A673 (cell line): ENCODE measurements at regions not wholly inside any gene's neighbourhood (a gene's known extent, or its start where the extent isn't known, plus 50 kb on each side); places are given as distances from the start of the nearest gene placed in this dataset.

Experiments
- BruUV-seq: library from RNA; stranded (reverse); fragments of 400-500 nt; replicated peaks from 2 replicates; lab custom pipeline; 2021; lab: Mats Ljungman, UMichigan
- CTCF ChIA-PET: fragments of 300-600 bp; sonication (Branson Sonifier 250); formaldehyde crosslinking; loops from one replicate; lab custom pipeline; 2022; ENCODE audit warnings: antibody characterized with exemption; lab: Charles Lee
- POLR2A ChIA-PET: fragments of 300-600 bp; sonication (Branson Sonifier 250); formaldehyde crosslinking; loops from one replicate; lab custom pipeline; 2022; ENCODE audit warnings: antibody characterized with exemption; ENCODE audit not compliant: low non-redundant PET; lab: Charles Lee
- DNase-seq: peaks from one replicate; pipeline ENCODE4 v3.0.0-alpha.2; 2015; ENCODE audit warnings: low spot score
- H3K27ac ChIP-seq: fragments of 200-600 bp; sonication (generic); 2 replicates; pipeline ENCODE4 v1.5.1; 2016; ENCODE audit warnings: mixed run types, low read depth, mild to moderate bottlenecking, mixed read lengths, antibody characterized with exemption, low read length; ENCODE audit not compliant: poor library complexity, severe bottlenecking
- H3K27me3 ChIP-seq: fragments of 200-600 bp; sonication (generic); replicated peaks from 2 replicates; pipeline ENCODE4 v1.6.1; 2017; ENCODE audit warnings: mixed run types, low read depth, mild to moderate bottlenecking, mixed read lengths, antibody characterized with exemption, low read length; ENCODE audit not compliant: insufficient read depth, poor library complexity
- H3K36me3 ChIP-seq: fragments of 200-600 bp; sonication (generic); 2 replicates; pipeline ENCODE4 v1.6.1; 2016; ENCODE audit warnings: mixed run types, mild to moderate bottlenecking, mixed read lengths, antibody characterized with exemption, low read length; ENCODE audit not compliant: insufficient read depth, poor library complexity, severe bottlenecking
- H3K4me1 ChIP-seq: fragments of 200-600 bp; sonication (generic); 2 replicates; pipeline ENCODE4 v1.6.1; 2017; ENCODE audit warnings: mixed run types, mild to moderate bottlenecking, mixed read lengths, antibody characterized with exemption, low read length; ENCODE audit not compliant: insufficient read depth, poor library complexity, severe bottlenecking
- H3K4me3 ChIP-seq: fragments of 200-600 bp; sonication (generic); 2 replicates; pipeline ENCODE4 v1.5.1; 2016; ENCODE audit warnings: low read depth, mixed run types, mild to moderate bottlenecking, mixed read lengths, low read length; ENCODE audit not compliant: poor library complexity, severe bottlenecking
- H3K9me3 ChIP-seq: fragments of 200-600 bp; sonication (generic); 2 replicates; pipeline ENCODE4 v1.6.1; 2016; ENCODE audit warnings: mixed run types, low read depth, mild to moderate bottlenecking, mixed read lengths, antibody characterized with exemption, low read length; ENCODE audit not compliant: poor library complexity, severe bottlenecking
- CTCF ChIP-seq: fragments of 300-800, 200-600 bp; sonication (generic); conservative IDR thresholded peaks from 2 replicates; pipeline ENCODE4 v1.5.1; 2017; ENCODE audit warnings: low read depth, mild to moderate bottlenecking, antibody characterized with exemption, low read length, moderate library complexity, mixed read lengths
- EZH2 ChIP-seq: fragments of 200-600 bp; sonication (generic); IDR thresholded peaks from 2 replicates; pipeline ENCODE4 v1.6.1; 2017; ENCODE audit warnings: borderline replicate concordance, low read depth, mild to moderate bottlenecking, mixed read lengths, antibody characterized with exemption, low read length; ENCODE audit not compliant: poor library complexity, severe bottlenecking
- intact Hi-C: fragments of 100-400 bp; cut with micrococcal nuclease; formaldehyde crosslinking; loops from one replicate; pipeline ENCODE4 v1.10.0; 2022; ENCODE audit not compliant: unreplicated experiment

GRCh38 chr19:31459430-31459829 is 110.2 kb upstream of the TSHZ3 start:
- ChIA-PET CTCF (no interaction called here), POLR2A (no interaction called here)
- Histone ChIP-seq H3K4me3 (no peak overlapping the region), H3K36me3 (no peaks in the 10 kb centered on the region), H3K9me3 (no peaks in the 10 kb centered on the region), H3K27me3 (no peaks in the 10 kb centered on the region), H3K4me1 (no peaks in the 10 kb centered on the region), H3K27ac (no peak overlapping the region)
- DNase-seq = no peak
- intact Hi-C loops = no loop called here
- no TSS peak for BruUV-seq
- no peak for TF ChIP-seq EZH2
- TF ChIP-seq CTCF = no peak

GRCh38 chr19:31461814-31462539 is 112.7 kb upstream of the TSHZ3 start:
- TF ChIP-seq EZH2 (no peak), CTCF (0 out of 2 replicates have a peak, but pooled peaks have one; percentile 27)
- CTCF ChIA-PET = no interaction called here
- Histone ChIP-seq H3K36me3 (no peaks in the 10 kb centered on the region), H3K27me3 (no peaks in the 10 kb centered on the region), H3K4me3 (no peak overlapping the region), H3K9me3 (no peaks in the 10 kb centered on the region), H3K4me1 (no peaks in the 10 kb centered on the region), H3K27ac (no peak overlapping the region)
- no peak for DNase-seq
- intact Hi-C loops = loop anchor here (10.0 kb wide), 1 partner anchor 107 kb away; no protein-coding TSS in a partner anchor
- POLR2A ChIA-PET = no interaction called here
- no TSS peak for BruUV-seq

- Histone ChIP-seq H3K36me3 (no peaks in the 10 kb centered on the region), H3K27ac (no peak overlapping the region), H3K4me1 (no peaks in the 10 kb centered on the region), H3K9me3 (no peaks in the 10 kb centered on the region), H3K4me3 (no peak overlapping the region), H3K27me3 (no peaks in the 10 kb centered on the region)
- BruUV-seq = no TSS peak
- CTCF ChIA-PET = no interaction called here
- intact Hi-C loops = no loop called here
- POLR2A ChIA-PET = no interaction called here
- no peak for DNase-seq
- TF ChIP-seq CTCF (no peak), EZH2 (no peak)
Observed at GRCh38 chr19:31470229-31470939, 121.1 kb upstream of the TSHZ3 start.
